ENCODE measurements at regions not wholly inside any gene's neighbourhood (a gene's known extent, or its start where the extent isn't known, plus 50 kb on each side); places are given as distances from the start of the nearest gene placed in this dataset.

GRCh38 chr1:9419369-9420041, 119.8 kb upstream of the SLC25A33 start:
- TF ChIP-seq CTCF (conservative IDR thresholded peaks at IDR 0.05; ENCODE audit: low read depth in 2 of 2) (no peak), POLR2AphosphoS5 (IDR thresholded peaks at IDR 0.05; ENCODE audit: low read depth) (no peak), CREB1 (CRISPR knock-in tag; IDR thresholded peaks at IDR 0.05; ENCODE audit: low read depth) (no peak), EZH2 (IDR thresholded peaks at IDR 0.05; ENCODE audit: low read depth, unreplicated experiment) (no peak), REST (IDR thresholded peaks at IDR 0.05; ENCODE audit: unreplicated experiment) (no peak), EZH2phosphoT487 (IDR thresholded peaks at IDR 0.05; ENCODE audit: unreplicated experiment) (no peak), NANOG (IDR thresholded peaks at IDR 0.05; ENCODE audit: borderline replicate concordance) (no peak), JUNB (IDR thresholded peaks at IDR 0.05; ENCODE audit: unreplicated experiment) (no peak)

All from GM23338 (cell line).